HL-60 (cell line): ENCODE measurements at regions not wholly inside any gene's neighbourhood (a gene's known extent, or its start where the extent isn't known, plus 50 kb on each side); places are given as distances from the start of the nearest gene placed in this dataset.

Source experiments
- CTCF ChIP-seq: IDR thresholded peaks from one replicate; pipeline ENCODE4 v1.5.1; 2011; ENCODE audit warnings: low read length, control low read depth, inconsistent platforms; ENCODE audit not compliant: insufficient read depth
- GABPA ChIP-seq: IDR thresholded peaks from 2 replicates; pipeline ENCODE4 v1.6.1; 2012; ENCODE audit warnings: low read depth
- POLR2AphosphoS5 ChIP-seq: IDR thresholded peaks from 2 replicates; pipeline ENCODE4 v1.6.1; 2012; ENCODE audit warnings: low read depth
- REST ChIP-seq: IDR thresholded peaks from 2 replicates; pipeline ENCODE4 v1.6.1; 2012; ENCODE audit warnings: low read depth; ENCODE audit not compliant: insufficient replicate concordance
- SPI1 ChIP-seq: IDR thresholded peaks from 2 replicates; pipeline ENCODE4 v1.6.1; 2012; ENCODE audit warnings: low read depth, mild to moderate bottlenecking, borderline replicate concordance

- TF ChIP-seq CTCF: no peak
- no peak for TF ChIP-seq POLR2AphosphoS5
- no peak for TF ChIP-seq REST
- TF ChIP-seq GABPA: no peak
- TF ChIP-seq SPI1: no peak
These were observed 439.7 kb downstream of the BUD13 start for GRCh38 chr11:116333001-116333535.
